ENCODE measurements at regions not wholly inside any gene's neighbourhood (a gene's known extent, or its start where the extent isn't known, plus 50 kb on each side); places are given as distances from the start of the nearest gene placed in this dataset.
"Not testable (repeated sequence)": the region's sequence is repeated elsewhere in the genome, so short reads cannot be mapped to it uniquely, and the experiment has no call there.

DNA sequence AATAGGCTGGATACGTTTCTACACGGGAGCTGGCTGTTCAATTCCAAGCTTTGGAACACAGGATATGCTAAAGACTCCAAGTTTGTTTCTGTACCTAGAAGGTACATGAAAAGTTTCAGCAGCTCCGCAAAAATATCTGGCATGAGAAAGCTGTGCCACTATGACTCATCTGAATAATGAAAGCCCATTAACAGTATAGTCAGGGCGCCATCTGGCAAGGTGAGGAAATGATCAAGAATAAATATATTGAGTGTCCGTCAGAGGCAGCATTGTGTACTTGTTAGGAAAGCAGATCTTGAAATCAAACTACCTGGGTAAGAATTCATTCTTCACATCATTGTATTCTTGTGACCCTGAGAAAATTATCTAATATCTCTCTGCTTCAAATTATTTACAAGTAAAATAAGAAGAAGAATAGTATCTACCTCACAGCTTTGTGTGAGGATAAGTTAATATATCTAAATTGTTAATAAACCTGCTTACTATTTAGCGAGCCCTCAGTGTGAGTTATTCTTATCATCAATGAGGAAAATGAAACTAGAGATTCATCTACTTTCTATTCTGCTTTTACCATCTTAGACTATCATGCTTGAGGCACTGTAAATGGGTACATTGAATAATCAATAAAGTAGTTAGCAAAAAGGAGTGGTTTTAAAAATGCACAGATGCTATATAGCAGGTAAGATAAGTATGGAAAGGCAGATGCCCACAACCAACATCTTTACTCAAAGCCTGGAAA is 53.5 kb downstream of the FSCB start:
- Histone ChIP-seq H3K27ac (ENCODE audit: low read depth in 1 of 3, low read length in 2 of 3) (peak overlapping the region in 1 of 3 donors; percentile 53), H3K4me3 (ENCODE audit: low read depth in 1 of 3, low read length in 3 of 3) (no peak overlapping the region), H3K9me3 (ENCODE audit: control insufficient read depth in 2 of 2, insufficient read depth in 1 of 2, low read depth in 1 of 2, low read length in 1 of 2) (peaks cover 1 to 37% of the 10 kb centered on the region in 2 donors), H3K36me3 (ENCODE audit: control insufficient read depth in 3 of 3, insufficient read depth in 2 of 3, low read depth in 1 of 3, low read length in 3 of 3) (no peaks in the 10 kb centered on the region), H3K27me3 (ENCODE audit: control insufficient read depth in 3 of 3, insufficient read depth in 3 of 3, low read length in 3 of 3) (no peaks in the 10 kb centered on the region), H3K4me1 (ENCODE audit: control insufficient read depth in 3 of 3, insufficient read depth in 2 of 3, low read depth in 1 of 3, low read length in 2 of 3) (peaks cover 0 to 7% (median under 1%) of the 10 kb centered on the region in 3 donors)
- FAIRE-seq, result no peak
- 27 to 72% (median 38%) methylated on average over 6 of the region's 6 CpGs for WGBS, 3 donors
- DNase-seq, result peak in 1 of 2 donors; percentile 82

DNA sequence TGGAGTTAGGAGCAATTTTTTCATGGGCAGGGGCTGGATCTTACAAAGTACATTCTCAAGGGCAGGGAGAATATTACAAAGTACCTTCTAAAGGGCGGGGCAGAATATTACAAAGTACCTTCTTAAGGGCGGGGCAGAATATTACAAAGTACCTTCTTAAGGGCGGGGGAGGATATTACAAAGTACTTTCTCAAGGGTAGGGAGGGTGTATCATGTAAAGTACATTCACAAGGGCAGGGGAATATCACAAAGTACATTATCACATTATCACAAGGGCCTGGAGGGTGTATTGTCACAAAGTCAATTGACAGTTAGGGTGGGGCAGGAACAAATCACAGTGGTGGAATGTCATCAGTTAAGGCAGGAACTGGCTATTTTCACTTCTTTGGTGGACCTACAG is 56.9 kb downstream of the FSCB start:
- not testable (repeated sequence) for H3K27me3 ChIP-seq (ENCODE audit: control insufficient read depth in 3 of 3, insufficient read depth in 3 of 3, low read length in 3 of 3); H3K36me3 ChIP-seq (ENCODE audit: control insufficient read depth in 3 of 3, insufficient read depth in 2 of 3, low read depth in 1 of 3, low read length in 3 of 3); H3K4me3 ChIP-seq (ENCODE audit: low read depth in 1 of 3, low read length in 3 of 3); FAIRE-seq
- peaks cover 0 to 18% (median 4%) of the 10 kb centered on the region in 3 donors for H3K4me1 ChIP-seq (ENCODE audit: control insufficient read depth in 3 of 3, insufficient read depth in 2 of 3, low read depth in 1 of 3, low read length in 2 of 3)
- H3K9me3 ChIP-seq (ENCODE audit: control insufficient read depth in 2 of 2, insufficient read depth in 1 of 2, low read depth in 1 of 2, low read length in 1 of 2), result peaks cover 1 to 43% of the 10 kb centered on the region in 2 donors
- peak overlapping the region; percentile 68 to 91 (median 87) for H3K27ac ChIP-seq (ENCODE audit: low read depth in 1 of 3, low read length in 2 of 3)
- DNase-seq, result peak in 1 of 2 donors; percentile 37
- 90 to 93% (median 93%) methylated on average over 3 of the region's 3 CpGs for WGBS, 3 donors

DNA sequence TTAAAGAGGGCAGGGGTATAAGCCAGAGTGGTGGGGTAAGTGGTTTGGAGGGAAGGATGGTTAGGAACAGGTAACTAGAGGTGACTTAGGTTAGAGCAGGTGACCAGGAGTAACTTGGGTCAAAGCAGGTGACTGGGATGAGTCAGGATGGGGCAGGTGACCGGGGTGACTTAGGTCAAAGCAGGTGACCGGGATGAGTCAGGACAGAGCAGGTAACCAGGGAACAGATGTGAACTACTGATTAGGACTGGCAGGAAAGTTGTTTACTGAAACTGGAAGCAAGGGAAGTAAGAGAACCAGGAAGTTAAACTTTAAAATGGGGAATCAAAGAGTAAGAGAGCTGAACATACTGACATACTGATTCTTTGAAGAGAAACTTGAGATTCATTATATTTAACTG is 57.4 kb downstream of the FSCB start:
- DNase-seq, result peak; percentile 62 to 88
- Histone ChIP-seq H3K36me3 (ENCODE audit: control insufficient read depth in 3 of 3, insufficient read depth in 2 of 3, low read depth in 1 of 3, low read length in 3 of 3) (no peaks in the 10 kb centered on the region), H3K4me3 (ENCODE audit: low read depth in 1 of 3, low read length in 3 of 3) (no peak overlapping the region), H3K27me3 (ENCODE audit: control insufficient read depth in 3 of 3, insufficient read depth in 3 of 3, low read length in 3 of 3) (no peaks in the 10 kb centered on the region), H3K4me1 (ENCODE audit: control insufficient read depth in 3 of 3, insufficient read depth in 2 of 3, low read depth in 1 of 3, low read length in 2 of 3) (peaks cover 0 to 18% (median 4%) of the 10 kb centered on the region in 3 donors), H3K9me3 (ENCODE audit: control insufficient read depth in 2 of 2, insufficient read depth in 1 of 2, low read depth in 1 of 2, low read length in 1 of 2) (peaks cover 1 to 40% of the 10 kb centered on the region in 2 donors), H3K27ac (ENCODE audit: low read depth in 1 of 3, low read length in 2 of 3) (peak overlapping the region; percentile 68 to 91 (median 89))
- FAIRE-seq, result no peak
- 19 to 68% (median 41%) methylated on average over 2 of the region's 2 CpGs for WGBS, 3 donors

DNA sequence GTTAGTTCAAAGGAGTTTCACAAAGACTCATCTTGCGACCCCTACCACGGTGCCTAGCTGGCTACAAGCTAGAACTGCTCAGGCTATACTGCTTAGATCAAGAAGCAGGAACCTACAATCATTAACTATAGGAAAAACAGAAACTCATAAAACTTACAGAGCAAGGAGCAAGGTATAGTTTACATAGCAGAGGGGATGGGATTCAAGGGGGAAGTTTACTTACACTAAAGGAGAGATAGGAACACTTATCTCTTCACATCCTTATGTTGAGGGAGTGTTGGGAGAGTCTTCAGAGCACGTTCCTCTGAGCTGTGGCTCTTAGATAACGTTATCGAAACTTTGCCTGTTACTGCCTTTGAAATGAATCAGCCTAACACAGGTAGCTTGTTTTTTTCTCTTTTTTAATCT is 58.1 kb downstream of the FSCB start:
- Histone ChIP-seq H3K9me3 (ENCODE audit: control insufficient read depth in 2 of 2, insufficient read depth in 1 of 2, low read depth in 1 of 2, low read length in 1 of 2) (peaks cover 1 to 40% of the 10 kb centered on the region in 2 donors), H3K4me3 (ENCODE audit: low read depth in 1 of 3, low read length in 3 of 3) (no peak overlapping the region), H3K27me3 (ENCODE audit: control insufficient read depth in 3 of 3, insufficient read depth in 3 of 3, low read length in 3 of 3) (no peaks in the 10 kb centered on the region), H3K36me3 (ENCODE audit: control insufficient read depth in 3 of 3, insufficient read depth in 2 of 3, low read depth in 1 of 3, low read length in 3 of 3) (no peaks in the 10 kb centered on the region), H3K27ac (ENCODE audit: low read depth in 1 of 3, low read length in 2 of 3) (peak overlapping the region; percentile 32 to 91 (median 45)), H3K4me1 (ENCODE audit: control insufficient read depth in 3 of 3, insufficient read depth in 2 of 3, low read depth in 1 of 3, low read length in 2 of 3) (peaks cover 0 to 18% (median 4%) of the 10 kb centered on the region in 3 donors)
- FAIRE-seq (no peak), DNase-seq (peak; percentile 81 to 86)
- 14 to 57% (median 24%) methylated on average over 5 of the region's 5 CpGs for WGBS, 3 donors

DNA sequence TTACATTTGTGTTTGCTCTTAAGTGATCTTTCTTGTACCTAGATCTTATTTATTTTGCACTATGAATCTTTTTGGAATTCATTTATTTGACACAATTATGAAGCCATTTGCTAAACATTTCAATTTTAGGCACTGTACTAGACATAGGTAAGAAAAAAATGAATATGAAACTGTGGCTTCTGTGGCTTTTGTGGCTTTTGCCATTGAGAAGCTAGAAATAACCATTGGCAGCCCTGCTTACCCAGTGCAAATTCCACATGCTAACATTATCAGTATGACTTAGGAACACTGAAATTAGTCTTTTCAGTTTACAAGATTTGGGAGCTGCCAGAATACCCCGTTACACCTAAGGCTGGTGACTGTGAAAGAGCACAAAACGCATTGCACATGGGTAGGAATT is 60.1 kb downstream of the FSCB start:
- FAIRE-seq (no peak), DNase-seq (no peak)
- Histone ChIP-seq H3K36me3 (ENCODE audit: control insufficient read depth in 3 of 3, insufficient read depth in 2 of 3, low read depth in 1 of 3, low read length in 3 of 3) (no peaks in the 10 kb centered on the region), H3K27me3 (ENCODE audit: control insufficient read depth in 3 of 3, insufficient read depth in 3 of 3, low read length in 3 of 3) (no peaks in the 10 kb centered on the region), H3K4me3 (ENCODE audit: low read depth in 1 of 3, low read length in 3 of 3) (no peak overlapping the region), H3K4me1 (ENCODE audit: control insufficient read depth in 3 of 3, insufficient read depth in 2 of 3, low read depth in 1 of 3, low read length in 2 of 3) (peaks cover 0 to 18% (median 4%) of the 10 kb centered on the region in 3 donors), H3K27ac (ENCODE audit: low read depth in 1 of 3, low read length in 2 of 3) (no peak overlapping the region), H3K9me3 (ENCODE audit: control insufficient read depth in 2 of 2, insufficient read depth in 1 of 2, low read depth in 1 of 2, low read length in 1 of 2) (peaks cover 0 to 40% of the 10 kb centered on the region in 2 donors)
- WGBS, 3 donors, result 46 to 65% (median 58%) methylated on average over 2 of the region's 2 CpGs

DNA sequence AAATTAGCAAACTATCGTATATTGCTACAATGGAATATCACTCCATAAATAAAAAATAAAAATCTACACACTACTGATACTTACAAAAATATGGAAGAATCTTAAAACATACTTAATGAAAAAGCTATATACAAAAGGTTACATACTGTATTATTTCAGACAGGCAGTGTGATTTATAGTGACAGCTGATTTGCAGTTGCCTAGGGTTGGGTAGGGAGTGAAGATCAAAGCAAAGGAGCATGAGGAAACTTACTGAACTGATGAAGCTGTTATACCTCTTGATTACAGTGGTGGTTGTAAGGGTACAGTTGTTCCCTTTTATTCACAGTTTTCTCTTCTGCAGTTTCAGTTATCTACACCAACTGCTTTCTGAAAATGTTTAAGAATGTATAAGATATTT is 62.6 kb downstream of the FSCB start:
- Histone ChIP-seq H3K36me3 (ENCODE audit: control insufficient read depth in 3 of 3, insufficient read depth in 2 of 3, low read depth in 1 of 3, low read length in 3 of 3) (no peaks in the 10 kb centered on the region), H3K27me3 (ENCODE audit: control insufficient read depth in 3 of 3, insufficient read depth in 3 of 3, low read length in 3 of 3) (no peaks in the 10 kb centered on the region), H3K4me3 (ENCODE audit: low read depth in 1 of 3, low read length in 3 of 3) (no peak overlapping the region), H3K9me3 (ENCODE audit: control insufficient read depth in 2 of 2, insufficient read depth in 1 of 2, low read depth in 1 of 2, low read length in 1 of 2) (peaks cover 0 to 17% of the 10 kb centered on the region in 2 donors), H3K27ac (ENCODE audit: low read depth in 1 of 3, low read length in 2 of 3) (no peak overlapping the region), H3K4me1 (ENCODE audit: control insufficient read depth in 3 of 3, insufficient read depth in 2 of 3, low read depth in 1 of 3, low read length in 2 of 3) (peaks cover 0 to 15% (median 4%) of the 10 kb centered on the region in 3 donors)
- FAIRE-seq (no peak), DNase-seq (no peak)
- 81 to 87% (median 84%) methylated on average over 1 of the region's 1 CpG for WGBS, 3 donors

DNA sequence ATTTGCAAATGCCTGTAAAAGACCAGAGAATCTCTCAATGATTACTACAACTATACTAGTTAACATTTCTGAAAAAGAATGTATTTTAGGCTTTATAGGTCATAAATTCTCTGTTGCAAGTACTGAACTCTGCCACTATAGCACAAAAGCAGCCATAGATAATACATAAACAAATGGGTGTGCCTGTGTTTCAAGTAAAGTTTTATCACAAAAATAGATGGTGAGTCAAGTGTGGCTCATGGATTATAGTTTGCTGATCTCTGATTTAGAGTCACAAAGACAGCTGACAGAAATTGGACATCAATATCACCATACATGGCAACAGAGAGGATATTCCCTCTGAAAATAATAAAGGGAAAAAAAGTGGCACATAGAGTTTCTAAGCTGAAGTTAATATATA is 68.1 kb downstream of the FSCB start:
- Histone ChIP-seq H3K27me3 (ENCODE audit: control insufficient read depth in 3 of 3, insufficient read depth in 3 of 3, low read length in 3 of 3) (no peaks in the 10 kb centered on the region), H3K36me3 (ENCODE audit: control insufficient read depth in 3 of 3, insufficient read depth in 2 of 3, low read depth in 1 of 3, low read length in 3 of 3) (no peaks in the 10 kb centered on the region), H3K9me3 (ENCODE audit: control insufficient read depth in 2 of 2, insufficient read depth in 1 of 2, low read depth in 1 of 2, low read length in 1 of 2) (no peaks in the 10 kb centered on the region), H3K27ac (ENCODE audit: low read depth in 1 of 3, low read length in 2 of 3) (peak overlapping the region in 1 of 3 donors; percentile 67), H3K4me1 (ENCODE audit: control insufficient read depth in 3 of 3, insufficient read depth in 2 of 3, low read depth in 1 of 3, low read length in 2 of 3) (peaks cover 0 to 13% (median 0%) of the 10 kb centered on the region in 3 donors), H3K4me3 (ENCODE audit: low read depth in 1 of 3, low read length in 3 of 3) (no peak overlapping the region)
- FAIRE-seq, result no peak
- peak; percentile 14 to 38 for DNase-seq

DNA sequence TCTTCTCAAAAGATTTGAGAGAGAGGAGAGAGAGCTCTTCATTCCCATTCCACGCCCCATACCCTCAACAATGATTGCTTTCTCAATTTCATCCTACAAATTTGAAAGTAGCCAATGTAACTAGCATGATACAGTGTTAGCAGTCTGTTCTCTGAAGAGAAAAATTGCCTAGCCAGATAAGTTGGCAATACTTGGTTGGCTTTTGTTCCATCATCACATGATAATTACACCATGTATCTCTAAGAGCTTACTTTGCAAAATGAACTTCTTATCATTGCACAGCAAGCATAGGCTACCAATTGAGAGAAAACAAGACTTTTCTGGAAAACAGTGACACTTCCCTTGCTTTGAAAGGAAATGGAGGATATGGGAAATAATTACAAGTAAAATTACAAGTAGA is 68.9 kb downstream of the FSCB start:
- Histone ChIP-seq H3K27me3 (ENCODE audit: control insufficient read depth in 3 of 3, insufficient read depth in 3 of 3, low read length in 3 of 3) (no peaks in the 10 kb centered on the region), H3K4me1 (ENCODE audit: control insufficient read depth in 3 of 3, insufficient read depth in 2 of 3, low read depth in 1 of 3, low read length in 2 of 3) (peaks cover 0 to 13% (median 0%) of the 10 kb centered on the region in 3 donors), H3K9me3 (ENCODE audit: control insufficient read depth in 2 of 2, insufficient read depth in 1 of 2, low read depth in 1 of 2, low read length in 1 of 2) (no peaks in the 10 kb centered on the region), H3K27ac (ENCODE audit: low read depth in 1 of 3, low read length in 2 of 3) (peak overlapping the region in 1 of 3 donors; percentile 68), H3K36me3 (ENCODE audit: control insufficient read depth in 3 of 3, insufficient read depth in 2 of 3, low read depth in 1 of 3, low read length in 3 of 3) (no peaks in the 10 kb centered on the region), H3K4me3 (ENCODE audit: low read depth in 1 of 3, low read length in 3 of 3) (no peak overlapping the region)
- peak in 1 of 2 donors; percentile 51 for DNase-seq
- 55 to 68% (median 65%) methylated on average over 1 of the region's 1 CpG for WGBS, 3 donors
- FAIRE-seq, result no peak

DNA sequence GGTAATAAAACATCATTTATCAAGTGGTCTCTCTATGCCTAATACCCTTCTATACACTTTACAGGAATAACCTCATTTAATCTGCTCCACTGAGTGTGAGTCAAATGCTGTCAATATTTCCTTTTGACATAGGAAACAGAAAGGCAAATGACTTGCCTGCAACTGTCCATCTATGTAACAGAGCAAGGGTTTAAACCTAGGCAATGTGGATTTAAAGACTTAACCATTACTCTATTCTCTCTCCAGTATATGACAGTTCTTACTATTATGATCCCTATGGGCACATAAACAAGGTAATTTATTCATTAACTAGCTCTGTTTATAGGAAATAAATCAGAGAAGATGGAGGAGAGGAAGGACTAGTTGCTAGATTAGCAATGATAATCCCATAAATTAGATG is 70.6 kb downstream of the FSCB start:
- FAIRE-seq (no peak), DNase-seq (no peak)
- Histone ChIP-seq H3K4me3 (ENCODE audit: low read depth in 1 of 3, low read length in 3 of 3) (no peak overlapping the region), H3K27ac (ENCODE audit: low read depth in 1 of 3, low read length in 2 of 3) (no peak overlapping the region), H3K36me3 (ENCODE audit: control insufficient read depth in 3 of 3, insufficient read depth in 2 of 3, low read depth in 1 of 3, low read length in 3 of 3) (no peaks in the 10 kb centered on the region), H3K9me3 (ENCODE audit: control insufficient read depth in 2 of 2, insufficient read depth in 1 of 2, low read depth in 1 of 2, low read length in 1 of 2) (no peaks in the 10 kb centered on the region), H3K27me3 (ENCODE audit: control insufficient read depth in 3 of 3, insufficient read depth in 3 of 3, low read length in 3 of 3) (no peaks in the 10 kb centered on the region), H3K4me1 (ENCODE audit: control insufficient read depth in 3 of 3, insufficient read depth in 2 of 3, low read depth in 1 of 3, low read length in 2 of 3) (peaks cover 0 to 13% (median 0%) of the 10 kb centered on the region in 3 donors)

All from small intestine (tissue), 7 donors.